ENCODE measurements at regions not wholly inside any gene's neighbourhood (a gene's known extent, or its start where the extent isn't known, plus 50 kb on each side); places are given as distances from the start of the nearest gene placed in this dataset.

- no peak for FAIRE-seq
Observed at GRCh38 chr1:80668372-80668771, 1132.4 kb upstream of the ADGRL2 start.

GRCh38 chr1:80666073-80666472 is 1134.7 kb upstream of the ADGRL2 start:
- FAIRE-seq, result no peak

GRCh38 chr1:80659161-80659560 is 1141.6 kb upstream of the ADGRL2 start:
- FAIRE-seq, result no peak

- FAIRE-seq, result no peak
Observed at GRCh38 chr1:80657707-80658106, 1143.0 kb upstream of the ADGRL2 start.

GRCh38 chr1:80657044-80657643 is 1143.6 kb upstream of the ADGRL2 start:
- FAIRE-seq, result no peak

- no peak for FAIRE-seq
Observed at GRCh38 chr1:80656641-80657040, 1144.1 kb upstream of the ADGRL2 start.

GRCh38 chr1:80656014-80656636 is 1144.6 kb upstream of the ADGRL2 start:
- FAIRE-seq, result no peak

GRCh38 chr1:80646053-80646452 is 1154.7 kb upstream of the ADGRL2 start:
- no peak for FAIRE-seq

- FAIRE-seq, result no peak
Observed at GRCh38 chr1:80645621-80646020, 1155.1 kb upstream of the ADGRL2 start.

GRCh38 chr1:80640978-80641377 is 1159.8 kb upstream of the ADGRL2 start:
- no peak for FAIRE-seq

- FAIRE-seq, result no peak
Observed at GRCh38 chr1:80639777-80640533, 1160.8 kb upstream of the ADGRL2 start.

GRCh38 chr1:80633947-80634706 is 1166.6 kb upstream of the ADGRL2 start:
- FAIRE-seq, result no peak

- no peak for FAIRE-seq
Observed at GRCh38 chr1:80632284-80632683, 1168.5 kb upstream of the ADGRL2 start.

GRCh38 chr1:80629304-80629837 is 1171.4 kb upstream of the ADGRL2 start:
- no peak for FAIRE-seq

GRCh38 chr1:80624682-80625081 is 1176.1 kb upstream of the ADGRL2 start:
- no peak for FAIRE-seq

- FAIRE-seq, result no peak
Observed at GRCh38 chr1:80607064-80607463, 1193.7 kb upstream of the ADGRL2 start.

GRCh38 chr1:80594013-80594412 is 1206.7 kb upstream of the ADGRL2 start:
- FAIRE-seq, result no peak

GRCh38 chr1:80593197-80593596 is 1207.5 kb upstream of the ADGRL2 start:
- FAIRE-seq, result no peak

- no peak for FAIRE-seq
Observed at GRCh38 chr1:80582980-80583379, 1217.8 kb upstream of the ADGRL2 start.

- no peak for FAIRE-seq
Observed at GRCh38 chr1:80579055-80579454, 1221.7 kb upstream of the ADGRL2 start.

- FAIRE-seq, result no peak
Observed at GRCh38 chr1:80566867-80567266, 1233.9 kb upstream of the ADGRL2 start.

- FAIRE-seq, result no peak
Observed at GRCh38 chr1:80566123-80566522, 1234.6 kb upstream of the ADGRL2 start.

GRCh38 chr1:80565406-80565805 is 1235.3 kb upstream of the ADGRL2 start:
- FAIRE-seq, result no peak

Data from G401.6 (cell line).